ENCODE measurements at regions not wholly inside any gene's neighbourhood (a gene's known extent, or its start where the extent isn't known, plus 50 kb on each side); places are given as distances from the start of the nearest gene placed in this dataset.
"Not testable (repeated sequence)": the region's sequence is repeated elsewhere in the genome, so short reads cannot be mapped to it uniquely, and the experiment has no call there.

DNA sequence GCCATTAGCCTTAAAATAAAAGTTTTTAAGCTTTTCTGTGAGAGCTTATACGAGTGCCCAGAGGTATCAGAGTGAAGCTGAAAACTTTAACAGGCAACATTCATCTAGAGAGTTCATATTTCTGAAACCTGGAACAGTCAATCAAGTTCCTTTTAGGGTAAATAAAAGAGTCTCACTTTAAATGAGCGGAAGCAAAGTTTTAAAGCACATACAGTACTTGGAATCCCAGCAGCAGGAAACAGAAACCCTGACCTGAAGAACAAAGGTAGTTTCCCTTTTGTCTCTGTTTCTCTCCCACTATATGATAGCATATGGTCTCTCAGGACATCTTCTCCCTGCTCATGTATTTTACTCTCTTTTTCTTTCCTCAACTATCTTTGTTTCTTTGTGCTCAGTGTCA is 153.0 kb downstream of the ASB9 start:
- DNase-seq (ENCODE audit: low read depth), result no peak

DNA sequence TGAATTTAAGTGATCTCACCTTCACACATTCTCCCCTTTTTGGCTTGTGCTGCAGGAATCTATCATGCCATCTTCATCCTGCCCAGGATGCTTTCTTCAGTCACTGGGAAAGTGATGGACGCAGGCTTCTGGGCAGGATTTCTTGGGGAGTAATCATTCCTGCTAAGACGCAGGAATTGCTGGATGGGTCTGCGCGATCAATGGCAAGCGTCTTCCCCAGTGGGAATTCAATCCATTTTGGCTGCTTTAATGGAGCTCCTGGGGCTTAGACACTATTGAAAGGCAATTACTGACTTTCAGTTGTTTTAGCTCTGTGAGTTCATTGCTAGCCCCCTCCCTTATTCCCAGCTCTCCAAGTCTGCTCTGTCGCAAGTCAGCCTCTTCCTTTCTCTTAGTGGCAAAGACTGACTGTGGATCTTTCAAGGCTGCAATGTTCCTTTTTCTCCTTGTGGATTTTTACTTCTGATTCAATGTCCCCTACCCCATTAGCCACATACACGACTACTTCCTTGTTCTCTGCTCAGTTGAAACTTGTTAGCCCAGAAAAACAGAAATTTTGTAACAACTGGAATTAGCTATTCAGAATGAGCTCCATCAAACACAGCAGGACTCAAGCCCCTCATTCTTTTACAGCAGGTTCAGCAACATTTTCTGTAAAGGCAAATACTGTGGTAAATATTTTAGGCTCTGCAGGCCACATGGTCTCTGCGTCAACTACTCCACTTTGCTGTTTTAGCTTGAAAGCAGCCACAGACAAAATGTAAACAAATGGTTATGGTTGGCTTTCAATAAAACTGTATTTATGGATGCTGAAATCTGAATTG is 154.9 kb downstream of the ASB9 start:
- no peak for DNase-seq (ENCODE audit: low read depth)

DNA sequence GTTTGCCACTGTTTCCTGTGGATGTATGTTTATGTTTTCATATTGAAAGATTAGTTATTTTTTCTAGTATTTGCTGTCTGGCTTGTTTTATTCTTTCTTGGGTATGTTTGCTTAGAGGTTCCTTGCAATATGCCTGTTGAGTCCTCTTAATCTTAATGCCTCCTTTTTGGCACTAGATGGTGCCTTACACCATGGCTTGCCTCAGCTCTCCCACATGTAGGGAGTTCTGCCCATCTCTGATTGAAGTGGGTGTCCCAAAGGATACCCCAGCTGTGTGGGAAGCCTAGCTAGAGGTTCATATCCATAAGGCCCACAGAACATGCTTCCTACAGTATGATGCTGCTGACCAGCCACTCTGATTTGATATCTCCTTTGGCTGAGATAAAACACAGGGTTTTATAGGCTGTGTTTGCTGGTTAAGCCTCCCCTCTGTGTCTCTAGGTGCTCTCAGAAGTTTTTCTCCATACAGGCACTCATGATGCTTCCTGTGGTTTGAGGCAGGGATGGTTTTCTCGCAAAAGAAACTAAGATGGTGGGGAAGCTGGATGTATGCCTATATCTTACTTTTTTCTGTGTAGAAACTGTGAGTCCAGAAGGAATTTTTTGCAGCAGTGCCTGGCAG is 162.4 kb downstream of the ASB9 start:
- DNase-seq (ENCODE audit: low read depth), result no peak

DNA sequence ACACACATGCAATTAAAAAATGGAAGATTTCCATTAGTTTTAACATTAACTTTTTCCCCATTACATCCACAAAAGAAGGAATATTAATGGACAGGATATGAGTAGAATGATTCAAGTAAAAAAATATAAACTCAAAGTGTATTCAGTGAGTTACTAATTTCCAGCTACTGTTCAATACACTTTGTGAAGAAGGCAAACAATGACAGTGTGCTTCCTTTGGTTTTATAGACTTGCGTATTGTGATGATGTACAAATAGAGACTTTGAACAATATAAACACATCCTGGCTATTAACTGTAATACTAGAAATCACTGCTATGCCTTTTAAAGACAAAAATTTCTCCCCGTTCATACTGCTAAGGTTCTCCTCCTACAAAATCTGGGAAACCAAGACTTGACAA is 171.4 kb downstream of the ASB9 start:
- DNase-seq (ENCODE audit: low read depth), result no peak

DNA sequence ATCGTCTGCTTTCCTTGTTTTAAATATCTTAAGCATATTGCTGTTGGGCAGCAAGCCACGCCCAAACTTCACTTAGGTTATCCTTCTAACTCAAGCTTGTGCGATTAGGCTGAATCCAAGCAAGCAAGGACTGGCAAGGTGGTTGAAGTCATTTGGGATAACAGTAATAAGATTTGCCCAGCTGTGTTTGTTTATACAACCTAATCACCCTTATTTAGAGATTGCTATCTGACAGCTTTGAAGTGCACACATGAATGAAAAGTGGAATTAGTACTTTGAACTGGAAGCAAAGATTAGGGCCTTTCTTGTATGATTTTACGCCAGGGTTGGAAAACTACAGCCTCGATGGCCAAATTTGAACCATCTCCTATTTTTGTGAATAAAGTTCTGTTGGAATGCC is 182.1 kb downstream of the ASB9 start:
- no peak for DNase-seq (ENCODE audit: low read depth)

DNA sequence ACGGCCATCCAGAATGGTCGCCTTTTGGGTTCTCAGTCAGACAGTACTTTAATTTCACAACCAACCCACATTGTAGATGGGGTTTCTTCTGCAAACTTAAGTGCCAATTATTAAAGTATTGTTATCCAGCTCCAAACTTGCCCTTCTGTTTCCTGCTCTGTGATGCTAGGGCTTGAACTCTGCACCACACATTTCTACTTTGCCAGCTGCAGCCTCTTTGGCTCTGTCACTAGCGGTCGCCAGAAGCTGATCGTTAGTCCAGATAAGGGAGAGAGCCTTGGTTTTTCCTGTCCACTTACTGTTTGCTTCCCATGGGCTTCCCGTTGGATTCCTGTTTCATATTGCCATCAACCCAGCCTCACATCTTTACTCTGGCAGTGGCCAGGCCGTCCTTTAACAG is 196.6 kb downstream of the ASB9 start:
- DNase-seq (ENCODE audit: low read depth), result no peak

DNA sequence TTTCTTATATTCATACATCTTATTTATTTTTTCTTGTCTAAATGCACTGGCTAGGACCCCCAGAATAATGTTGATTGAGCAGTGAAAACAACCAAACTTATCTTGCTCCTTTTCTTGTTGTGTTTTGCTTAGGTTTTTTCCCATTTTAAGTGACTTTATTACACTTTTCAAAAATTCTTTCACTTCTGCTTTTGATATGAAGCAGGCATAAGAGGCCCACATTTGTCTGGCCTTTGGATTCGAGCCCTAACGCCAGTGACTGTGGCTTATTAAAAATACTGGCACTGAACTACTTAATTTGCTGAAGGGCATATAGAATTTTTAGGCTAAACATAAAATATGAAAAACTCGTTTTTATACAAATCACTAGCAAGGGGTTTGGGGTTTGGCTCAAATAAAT is 197.0 kb downstream of the ASB9 start:
- DNase-seq (ENCODE audit: low read depth), result no peak

DNA sequence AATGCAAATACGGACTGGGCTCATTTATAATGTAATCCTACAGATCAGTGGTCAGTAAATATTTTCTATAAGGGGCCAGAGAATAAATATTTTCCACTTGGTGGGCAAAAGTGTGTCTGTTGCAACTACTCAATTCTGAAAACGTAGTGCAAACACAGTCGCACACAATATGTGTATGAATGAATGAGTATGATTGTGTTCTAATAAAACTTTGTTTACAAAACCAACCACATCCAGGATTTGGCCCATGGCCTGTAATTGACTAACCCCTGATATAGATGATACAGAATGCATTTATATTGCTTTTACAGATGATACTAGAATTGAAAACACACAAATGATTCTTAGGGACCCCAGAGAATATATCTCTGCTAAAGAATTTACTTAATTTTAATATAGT is 197.6 kb downstream of the ASB9 start:
- DNase-seq (ENCODE audit: low read depth), result no peak

DNA sequence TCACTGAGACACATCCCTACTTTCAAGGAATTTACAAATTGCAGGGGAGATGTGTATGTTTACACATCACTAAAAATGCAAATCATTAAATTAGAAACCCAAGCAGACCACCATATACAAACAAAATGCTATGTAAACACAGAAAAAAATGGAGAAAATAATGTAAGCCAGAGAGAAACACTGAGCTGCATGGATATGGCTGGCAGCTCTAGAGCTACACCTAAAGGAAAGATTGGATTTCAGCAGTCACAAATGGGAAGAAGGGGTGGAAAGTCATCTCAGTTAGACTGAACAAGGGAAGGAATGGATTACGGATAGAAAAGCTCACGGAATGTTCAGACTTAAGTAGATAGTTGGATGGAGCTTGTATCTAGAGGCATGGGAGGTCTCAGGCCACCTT is 186.3 kb downstream of the MOSPD2 start:
- DNase-seq (ENCODE audit: low read depth), result no peak

DNA sequence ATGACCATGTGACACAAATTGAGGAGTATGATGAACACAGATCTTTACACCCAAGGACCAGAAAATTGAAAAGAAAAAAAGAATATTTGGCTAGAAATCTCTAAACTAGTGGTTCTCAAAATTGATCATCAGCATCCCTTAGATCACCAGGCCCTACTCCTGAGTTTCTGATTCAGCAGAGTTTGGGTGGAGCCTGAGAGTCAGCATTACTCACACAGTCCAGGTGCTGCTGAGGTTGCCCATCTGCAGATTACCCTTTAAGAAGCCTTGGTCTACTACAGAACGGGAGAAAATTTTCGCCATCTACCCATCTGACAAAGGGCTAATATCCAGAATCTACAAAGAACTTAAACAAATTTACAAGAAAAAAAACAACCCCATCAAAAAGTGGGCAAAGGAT is 182.8 kb downstream of the MOSPD2 start:
- DNase-seq (ENCODE audit: low read depth), result no peak

DNA sequence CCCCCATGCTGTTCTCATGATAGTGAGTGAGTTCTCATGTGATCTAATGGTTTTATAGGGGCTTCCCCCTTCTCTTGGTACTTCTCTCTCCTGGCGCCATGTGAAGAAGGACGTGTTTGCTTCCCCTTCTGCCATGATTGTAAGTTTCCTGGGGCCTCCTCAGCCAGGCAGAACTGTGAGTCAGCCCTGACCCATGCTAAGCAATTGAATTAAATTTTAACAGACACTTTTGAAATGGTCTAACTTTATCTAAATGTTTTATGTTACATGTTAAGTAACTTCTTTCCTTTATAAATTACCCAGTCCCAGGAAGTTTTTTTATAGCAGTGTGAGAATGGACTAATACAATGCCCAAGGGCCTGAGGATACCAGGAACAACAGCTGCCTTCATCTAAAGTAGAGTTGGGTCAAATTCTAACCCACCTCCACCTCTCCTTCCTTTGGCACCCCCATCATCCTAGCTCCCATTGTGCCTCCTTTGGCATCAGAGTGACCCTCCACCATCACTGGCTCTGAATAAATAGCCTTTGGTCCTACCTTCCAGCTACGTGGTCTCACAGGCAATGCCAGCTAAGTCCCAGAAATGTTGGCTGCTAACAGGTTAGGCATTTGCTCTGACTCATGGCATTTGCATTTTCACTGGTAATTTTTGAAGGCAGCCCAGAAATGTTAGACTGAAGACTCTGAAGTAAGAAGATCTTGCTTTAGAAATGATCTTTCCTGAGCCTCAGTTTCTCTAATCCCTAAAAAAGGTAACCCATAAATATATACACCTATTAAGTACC is 182.1 kb downstream of the MOSPD2 start:
- no peak for DNase-seq (ENCODE audit: low read depth)

DNA sequence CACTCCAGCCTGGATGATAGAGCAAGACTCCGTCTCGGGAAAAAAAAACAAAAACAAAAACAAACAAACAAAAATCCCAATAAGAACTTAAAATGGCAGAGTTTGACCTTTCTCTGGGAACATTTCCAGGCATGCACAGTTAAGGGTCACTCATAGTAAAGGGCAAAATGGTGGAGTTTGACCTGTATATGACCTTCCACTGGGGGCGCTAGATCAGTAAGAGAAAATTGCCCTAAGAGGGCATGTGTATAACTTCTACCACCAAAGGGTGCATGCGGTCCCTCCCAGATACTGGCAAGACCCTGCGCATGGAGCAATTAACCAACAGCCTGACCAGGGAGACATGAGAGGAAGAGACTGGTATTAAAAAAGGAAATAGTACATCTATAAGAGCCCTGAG is 177.2 kb downstream of the MOSPD2 start:
- DNase-seq (ENCODE audit: low read depth), result no peak

DNA sequence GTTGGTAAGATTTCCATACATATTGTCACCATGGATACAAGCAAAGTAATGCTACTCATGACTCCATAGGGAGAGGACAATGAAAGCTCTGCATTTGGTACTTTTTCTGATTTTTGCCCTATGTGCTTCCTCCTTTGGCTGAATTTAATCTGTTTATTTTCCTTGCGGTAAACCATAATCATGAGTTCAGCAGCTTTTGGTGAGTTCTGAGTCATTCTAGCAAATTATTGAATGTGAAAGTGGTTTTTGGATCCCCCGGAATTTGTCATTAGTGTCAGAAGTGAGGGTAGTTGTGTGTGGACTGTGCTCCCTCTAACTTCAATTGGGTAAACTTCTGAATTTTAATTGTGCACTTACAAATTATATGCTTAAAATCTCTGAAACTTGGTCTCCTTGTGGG is 170.3 kb downstream of the MOSPD2 start:
- DNase-seq (ENCODE audit: low read depth), result no peak

DNA sequence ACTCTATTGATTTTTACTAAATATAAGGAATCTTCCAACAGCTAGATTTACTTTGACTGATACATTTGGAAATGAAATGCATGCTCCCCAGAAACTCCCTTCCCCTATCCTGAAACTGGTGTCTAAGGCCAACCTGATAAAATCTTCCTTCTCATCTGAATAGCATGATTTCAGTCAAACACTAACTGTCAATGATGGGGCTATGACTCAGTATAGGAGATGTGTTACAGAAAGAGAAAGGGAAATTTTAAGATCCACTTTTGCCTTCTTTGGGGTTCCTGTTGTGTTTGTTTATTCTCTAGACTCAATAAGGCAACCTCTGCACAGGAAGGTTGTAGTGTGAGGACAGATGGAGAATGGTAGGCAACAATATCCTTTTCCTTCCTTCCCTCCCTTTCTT is 160.7 kb downstream of the MOSPD2 start:
- DNase-seq (ENCODE audit: low read depth), result no peak

DNA sequence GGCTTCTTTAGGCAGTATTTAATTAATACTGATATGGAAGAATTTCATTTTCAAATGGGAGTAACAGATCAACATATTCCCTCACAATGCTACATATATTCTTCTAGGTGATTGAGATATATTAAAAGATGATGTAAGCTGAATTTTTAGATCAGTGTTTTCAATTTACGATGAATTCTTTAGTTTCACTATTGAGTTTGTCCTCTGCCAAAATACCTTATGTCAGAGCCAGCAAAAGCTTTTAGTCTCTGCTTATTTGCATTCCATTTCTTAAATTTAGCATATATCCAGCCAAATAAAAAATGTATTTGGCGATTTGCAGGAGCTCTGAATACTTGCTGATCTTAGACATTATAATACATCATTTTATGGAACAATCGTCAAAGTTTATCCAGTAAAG is 144.3 kb downstream of the MOSPD2 start:
- no peak for DNase-seq (ENCODE audit: low read depth)

DNA sequence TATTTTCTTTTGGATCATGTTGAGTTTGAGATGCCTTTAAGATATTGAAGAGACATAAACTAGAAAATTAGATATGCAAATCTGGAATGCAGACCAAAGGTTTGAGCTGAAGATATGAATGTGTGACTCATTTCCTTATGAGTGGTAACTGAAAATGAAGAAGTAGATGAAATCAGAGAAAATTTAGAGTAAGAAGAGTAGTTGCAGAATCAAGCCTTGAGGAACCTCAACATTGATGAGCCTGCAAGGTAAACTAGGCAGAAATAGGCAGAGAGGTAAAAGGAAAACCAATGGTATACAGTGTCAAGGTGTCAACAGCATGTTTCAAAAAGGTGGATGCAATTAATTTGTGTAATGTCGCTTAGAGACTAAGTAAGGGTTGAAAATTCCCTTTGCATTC is 142.8 kb downstream of the MOSPD2 start:
- DNase-seq (ENCODE audit: low read depth), result no peak

DNA sequence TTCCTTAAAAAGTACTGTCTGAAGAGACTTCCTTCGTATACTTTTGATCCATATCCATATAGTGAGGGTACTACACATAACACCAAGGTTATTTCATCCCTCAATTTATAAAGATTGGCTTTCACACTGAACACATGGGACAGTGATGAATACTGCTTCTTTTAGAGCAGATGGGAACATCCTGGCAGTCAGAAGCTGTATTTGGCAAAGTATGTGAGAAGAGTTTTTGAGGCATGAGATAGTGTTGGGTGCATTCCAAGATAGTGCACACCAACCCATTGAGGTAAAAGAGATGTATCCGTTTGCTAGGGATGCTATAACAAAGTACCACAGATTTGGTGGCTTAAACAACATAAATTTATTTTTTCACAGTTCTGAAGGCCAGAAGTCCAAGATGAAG is 141.1 kb downstream of the MOSPD2 start:
- no peak for DNase-seq (ENCODE audit: low read depth)

DNA sequence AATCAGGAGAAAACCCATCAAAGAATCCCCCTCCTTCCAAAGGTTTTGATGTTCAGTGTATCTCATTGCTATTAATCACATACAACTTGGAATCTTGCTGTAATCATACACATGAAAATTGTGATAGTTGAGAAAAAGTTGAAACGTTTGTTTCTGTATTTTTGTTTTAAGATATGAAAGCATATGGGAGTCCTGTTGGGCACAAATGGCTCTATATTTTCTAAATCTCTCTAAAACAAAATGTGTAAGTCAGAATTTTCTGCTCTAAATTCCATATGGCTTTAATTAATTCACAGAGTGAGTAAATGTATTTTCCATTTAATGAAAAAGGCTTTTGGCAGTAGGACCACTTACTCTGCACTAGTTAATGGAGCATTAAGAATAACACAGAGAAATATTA is 140.2 kb downstream of the MOSPD2 start:
- no peak for DNase-seq (ENCODE audit: low read depth)

DNA sequence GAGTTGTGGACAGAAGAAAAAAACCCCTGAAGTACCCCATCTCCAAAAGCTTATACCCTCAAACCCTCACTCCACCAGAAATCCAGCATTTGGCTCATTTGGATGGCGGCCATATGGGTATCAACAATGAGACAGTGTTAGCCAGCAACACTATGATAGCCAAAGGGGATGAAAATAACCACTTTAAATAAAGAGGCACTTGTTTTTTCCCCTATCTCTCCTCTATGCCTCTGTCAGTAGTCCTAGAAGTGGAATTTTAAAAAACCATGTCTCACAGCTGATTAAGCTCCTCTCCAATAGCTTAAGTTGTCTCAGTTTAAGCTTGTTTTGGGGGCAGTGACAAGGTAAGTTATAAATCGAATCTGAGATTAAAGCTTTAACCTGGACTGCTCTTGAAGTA is 124.0 kb downstream of the MOSPD2 start:
- DNase-seq (ENCODE audit: low read depth), result no peak

DNA sequence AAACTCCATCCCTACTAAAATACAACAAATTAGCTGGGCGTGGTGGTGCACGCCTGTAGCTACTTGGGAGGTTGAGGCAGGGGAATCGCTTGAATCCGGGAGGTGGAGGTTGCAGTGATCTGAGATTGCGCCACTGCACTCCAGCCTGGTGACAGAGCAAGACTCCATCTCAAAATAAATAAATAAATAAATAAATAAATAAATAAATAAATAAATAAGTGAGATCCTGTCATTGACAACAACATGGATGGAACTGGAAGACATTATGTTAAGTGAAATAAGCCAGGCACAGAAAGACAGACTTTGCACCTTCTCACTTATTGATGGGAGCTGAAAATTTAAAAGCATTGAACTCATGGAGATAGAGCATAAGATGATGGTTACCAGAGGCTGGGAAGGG is 111.2 kb downstream of the MOSPD2 start:
- not testable (repeated sequence) for DNase-seq (ENCODE audit: low read depth)

Data from LHCN-M2 (cell line).